NCI-H1105 (cell line): ENCODE measurements at regions not wholly inside any gene's neighbourhood (a gene's known extent, or its start where the extent isn't known, plus 50 kb on each side); places are given as distances from the start of the nearest gene placed in this dataset.

Experiments
- DNase-seq: peaks from one replicate; lab custom pipeline; 2025; lab: John Stamatoyannopoulos, UW

DNA sequence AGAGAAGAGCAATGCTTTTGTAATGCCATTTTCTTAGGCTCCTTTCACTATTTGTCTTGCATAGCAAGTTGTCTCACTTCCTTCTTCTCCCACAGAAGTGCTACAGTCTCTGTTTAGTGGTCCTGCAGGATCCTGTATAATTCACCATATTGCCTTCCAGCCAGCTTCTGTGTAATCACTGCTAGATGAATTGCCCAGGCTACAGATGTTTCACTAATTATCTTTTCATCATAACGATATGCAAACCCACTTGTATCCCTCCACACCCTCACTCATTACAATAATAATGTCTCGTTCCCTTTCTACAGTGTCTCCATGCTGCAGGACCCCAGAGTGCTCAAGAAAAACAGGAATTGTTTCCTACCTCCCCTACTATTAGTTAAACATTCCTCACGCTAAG lies 402.9 kb downstream of the TBL1XR1 start:
- no peak for DNase-seq

DNA sequence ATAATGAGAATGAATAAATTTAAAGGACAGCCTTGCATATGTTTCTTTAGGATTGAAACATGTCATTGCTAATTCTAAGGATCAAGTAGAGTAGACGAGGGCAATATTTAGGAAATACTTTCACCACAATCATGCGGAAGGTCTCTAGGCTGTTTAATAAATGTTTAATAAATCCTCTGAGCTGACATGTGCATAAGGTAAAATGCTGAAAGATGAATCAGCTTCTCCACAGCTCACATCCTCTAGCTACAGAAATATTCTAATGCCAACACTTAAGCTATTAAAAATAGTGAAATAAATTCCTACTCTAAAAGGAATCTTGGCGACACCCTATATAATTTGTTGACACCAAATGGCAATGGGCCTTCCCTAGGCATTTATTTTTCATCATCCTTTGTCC lies 407.3 kb downstream of the TBL1XR1 start:
- no peak for DNase-seq

- DNase-seq, result no peak
Observed at GRCh38 chr3:176789281-176789705, 408.0 kb downstream of the TBL1XR1 start.

GRCh38 chr3:176787506-176787905 lies 409.8 kb downstream of the TBL1XR1 start:
- DNase-seq, result no peak

DNA sequence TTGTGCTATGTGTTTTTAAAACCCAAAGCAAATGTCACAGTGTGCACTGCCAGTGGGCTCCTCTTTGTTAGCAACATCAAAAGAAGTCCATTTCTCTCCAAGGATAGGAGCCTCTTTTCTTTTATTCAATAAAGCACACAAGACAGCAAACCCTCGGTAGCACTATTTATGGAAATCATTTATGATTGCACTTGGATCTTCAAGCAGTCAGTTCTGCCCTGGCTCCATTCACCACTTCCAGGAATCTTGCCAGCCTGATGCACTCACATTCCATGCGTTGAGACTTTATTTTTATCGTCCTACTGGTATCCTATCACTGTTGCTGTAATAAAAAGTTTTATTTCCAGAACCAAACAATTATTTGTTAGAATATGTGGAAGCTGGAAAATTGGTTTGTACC lies 412.1 kb downstream of the TBL1XR1 start:
- no peak for DNase-seq

DNA sequence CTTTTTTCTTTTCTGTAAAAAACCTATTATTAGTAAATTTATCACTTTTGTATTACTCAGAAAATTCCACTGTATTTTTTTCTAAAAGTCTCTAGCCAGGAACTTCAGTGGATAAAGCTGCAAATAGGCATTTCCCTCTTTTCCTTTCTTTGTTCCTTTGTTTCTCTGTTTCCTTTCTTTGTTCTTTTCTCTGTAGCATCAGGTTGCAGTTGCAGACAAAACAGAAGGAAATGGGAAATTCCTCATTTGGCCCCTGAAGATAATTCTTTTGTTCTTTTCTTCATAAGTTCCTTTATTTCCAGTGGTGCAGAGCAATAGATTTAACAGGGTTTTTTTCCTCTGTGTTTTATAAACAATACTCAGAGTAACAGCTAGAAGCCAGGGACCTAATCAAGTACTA lies 416.5 kb downstream of the TBL1XR1 start:
- no peak for DNase-seq

DNA sequence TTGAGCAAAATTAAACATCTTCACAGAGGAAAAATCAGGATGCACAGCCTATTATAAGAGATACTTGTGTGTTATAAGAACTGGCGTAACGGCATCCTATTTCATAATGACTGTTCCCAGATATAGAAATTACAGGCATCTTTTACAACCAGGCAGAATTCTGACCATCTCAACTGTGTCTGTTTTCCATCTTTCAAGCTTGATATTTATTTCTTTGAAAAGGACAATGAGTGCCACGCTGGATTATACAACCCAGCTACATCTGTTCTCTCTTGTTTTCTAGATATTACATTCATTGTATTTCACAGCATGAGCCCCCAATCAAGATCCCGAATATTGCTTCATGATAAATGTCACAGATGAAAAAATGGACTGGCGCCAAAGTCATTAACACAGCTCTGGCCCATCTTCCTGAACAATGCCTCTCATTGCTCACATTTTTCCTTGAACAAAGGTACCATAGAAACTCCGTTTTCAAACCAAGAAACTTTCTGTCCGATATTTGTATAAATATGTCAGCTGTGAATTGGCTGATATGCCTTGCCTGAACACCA lies 420.6 kb downstream of the TBL1XR1 start:
- DNase-seq, result peak; percentile 47

DNA sequence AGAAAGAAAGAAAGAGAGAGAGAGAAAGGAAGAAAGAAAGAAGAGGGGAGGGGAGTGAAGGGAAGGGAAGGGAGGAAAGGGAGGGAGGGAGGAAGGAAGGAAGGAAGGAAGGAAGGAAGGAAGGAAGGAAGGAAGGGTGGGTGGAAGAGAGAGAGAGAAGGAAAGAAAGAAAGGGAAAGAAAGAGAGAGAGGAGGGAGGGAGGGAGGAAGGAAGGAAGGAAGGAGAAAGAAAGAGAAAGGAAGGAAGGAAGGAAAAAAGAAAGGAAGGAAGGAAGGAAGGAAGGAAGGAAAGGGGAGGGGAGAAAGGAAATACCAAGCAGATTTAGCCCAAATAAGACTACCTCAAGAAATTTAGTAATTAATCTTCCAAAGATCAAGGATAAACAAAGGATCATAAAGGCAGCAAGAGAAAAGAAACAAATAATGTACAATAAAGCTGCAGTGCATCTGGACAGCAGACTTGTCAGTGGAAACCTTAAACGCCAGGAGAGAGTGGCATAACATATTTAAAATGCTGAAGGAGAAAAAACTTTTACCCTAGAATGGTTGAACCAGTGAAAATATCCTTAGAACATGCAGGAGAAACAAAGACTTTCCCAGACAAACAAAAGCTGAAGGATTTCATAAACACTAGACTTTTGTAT lies 427.6 kb downstream of the TBL1XR1 start:
- no peak for DNase-seq

- no peak for DNase-seq
Observed at GRCh38 chr3:176767385-176767784, 429.9 kb downstream of the TBL1XR1 start.

GRCh38 chr3:176766862-176767261 lies 430.4 kb downstream of the TBL1XR1 start:
- no peak for DNase-seq

GRCh38 chr3:176765382-176765900 lies 431.8 kb downstream of the TBL1XR1 start:
- no peak for DNase-seq

GRCh38 chr3:176759815-176760506 lies 437.3 kb downstream of the TBL1XR1 start:
- DNase-seq, result no peak

- no peak for DNase-seq
Observed at GRCh38 chr3:176757429-176757828, 439.9 kb downstream of the TBL1XR1 start.

GRCh38 chr3:176755977-176756376 lies 441.3 kb downstream of the TBL1XR1 start:
- no peak for DNase-seq

GRCh38 chr3:176755552-176755951 lies 441.7 kb downstream of the TBL1XR1 start:
- no peak for DNase-seq

- DNase-seq, result no peak
Observed at GRCh38 chr3:176741664-176742047, 455.6 kb downstream of the TBL1XR1 start.

GRCh38 chr3:176740906-176741663 lies 456.2 kb downstream of the TBL1XR1 start:
- no peak for DNase-seq

DNA sequence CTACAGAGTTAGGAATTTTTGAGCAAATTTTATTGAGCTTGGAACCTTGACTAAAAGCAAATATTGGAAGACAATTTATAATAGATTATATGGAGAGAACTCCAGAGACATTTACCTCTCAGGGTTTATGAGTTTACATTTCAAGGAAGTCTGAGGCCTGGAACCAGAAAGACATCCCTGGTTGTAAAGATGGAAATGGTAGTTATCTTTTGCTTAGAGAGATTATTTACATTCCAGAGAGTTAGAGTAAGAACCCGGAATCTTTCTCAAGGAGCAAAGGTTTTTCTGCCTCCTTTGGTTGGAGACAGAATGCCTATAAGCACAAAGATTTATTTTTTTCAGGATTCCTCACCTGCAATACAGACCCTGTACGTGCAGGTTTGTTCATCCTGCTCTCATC lies 458.1 kb downstream of the TBL1XR1 start:
- DNase-seq, result no peak

- DNase-seq, result no peak
Observed at GRCh38 chr3:176737480-176738110, 459.7 kb downstream of the TBL1XR1 start.

- DNase-seq, result no peak
Observed at GRCh38 chr3:176734146-176734545, 463.1 kb downstream of the TBL1XR1 start.

DNA sequence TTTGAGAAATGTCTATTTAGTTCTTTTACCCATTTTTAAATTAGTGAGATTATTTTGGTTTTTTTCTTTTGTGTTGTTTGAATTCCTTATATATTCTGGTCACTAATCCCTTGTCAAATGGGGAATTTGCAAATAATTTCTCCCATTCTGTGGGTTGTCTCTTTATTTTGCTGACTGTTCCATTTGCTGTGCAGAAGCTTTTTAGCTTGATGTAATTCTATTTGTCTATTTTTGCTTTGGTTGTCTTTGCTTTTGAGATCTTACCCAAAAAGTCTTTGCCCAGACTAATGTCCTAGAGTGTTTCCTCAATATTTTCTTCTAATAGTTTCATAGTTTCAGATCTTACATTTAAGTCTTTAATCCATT lies 472.9 kb downstream of the TBL1XR1 start:
- DNase-seq, result no peak

DNA sequence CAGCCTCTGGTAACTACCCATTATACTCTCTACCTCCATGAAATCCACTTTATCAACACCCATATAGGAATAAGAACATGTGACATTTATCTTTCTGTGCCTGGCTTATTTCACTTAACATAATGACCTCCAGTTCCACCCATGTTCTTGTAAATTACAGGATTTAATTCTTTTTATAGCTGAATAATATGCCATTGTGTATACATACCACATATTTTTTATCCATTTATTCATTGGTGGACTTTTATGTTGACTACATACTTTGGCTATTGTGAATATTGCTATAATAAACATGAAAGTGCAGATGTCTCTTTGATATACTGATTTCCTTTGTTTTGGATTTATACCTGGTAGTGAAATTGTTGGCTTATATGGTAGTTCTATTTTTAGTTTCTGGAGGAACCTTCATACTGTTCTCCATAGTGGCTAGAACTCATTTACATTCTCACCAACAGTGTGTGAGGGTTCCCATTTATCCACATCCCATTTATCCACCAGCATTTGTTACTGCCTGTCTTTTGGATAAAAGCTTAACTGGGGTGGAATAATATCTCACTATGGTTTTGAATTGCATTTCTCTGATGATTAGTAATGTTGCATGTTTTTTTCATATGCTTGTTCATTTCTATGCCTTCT lies 473.4 kb downstream of the TBL1XR1 start:
- no peak for DNase-seq
